GM18511 (cell line): ENCODE measurements at regions not wholly inside any gene's neighbourhood (a gene's known extent, or its start where the extent isn't known, plus 50 kb on each side); places are given as distances from the start of the nearest gene placed in this dataset.

Experiments
- ATAC-seq: cut with Tn5 transposase; IDR thresholded peaks from one replicate; pipeline ENCODE4 v1.9.1; 2021; ENCODE audit warnings: mild to moderate bottlenecking, moderate library complexity; ENCODE audit not compliant: unreplicated experiment

DNA sequence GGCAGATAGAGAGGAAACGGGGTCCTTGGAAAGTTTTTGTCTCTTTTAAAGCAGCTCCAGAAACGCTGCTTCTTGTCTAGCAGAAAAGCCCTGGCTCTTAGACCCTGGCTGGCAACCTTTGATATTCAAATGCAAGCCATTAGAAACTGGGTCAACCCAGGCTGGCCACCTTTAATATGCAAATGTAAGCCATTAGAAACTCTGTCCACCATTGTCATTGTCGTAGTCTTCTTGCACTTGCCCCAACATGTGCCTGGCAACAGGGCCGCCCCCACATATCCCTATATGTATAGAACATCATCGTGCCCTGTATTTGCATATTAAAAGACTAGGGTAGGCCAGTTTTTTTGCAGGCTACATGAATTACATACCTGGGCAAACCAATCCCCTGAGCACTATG is 621.3 kb upstream of the DPP6 start:
- ATAC-seq, result no peak

GRCh38 chr7:153432063-153432462 is 620.1 kb upstream of the DPP6 start:
- ATAC-seq, result no peak

GRCh38 chr7:153433223-153433622 is 619.0 kb upstream of the DPP6 start:
- ATAC-seq, result no peak

DNA sequence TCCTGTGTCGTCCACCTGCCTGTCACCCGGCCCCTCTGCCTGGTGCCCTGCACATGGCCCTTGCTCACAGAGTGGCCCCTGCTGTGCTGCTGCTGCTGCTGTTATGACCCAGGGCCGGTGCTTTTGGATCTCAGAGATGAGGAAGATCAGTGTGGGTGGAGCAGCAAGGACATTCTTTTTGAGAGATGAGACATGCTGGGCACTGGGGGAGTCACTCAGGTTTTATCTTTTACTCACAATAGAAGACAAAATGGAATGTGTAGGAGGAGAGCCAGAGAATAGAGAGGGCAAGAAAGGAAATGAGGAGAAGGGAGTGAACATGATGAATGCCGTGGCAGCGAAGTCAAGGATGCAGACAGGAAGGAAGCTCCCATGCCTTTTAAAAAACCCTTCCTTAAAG is 611.5 kb upstream of the DPP6 start:
- ATAC-seq, result no peak

- ATAC-seq, result no peak
Observed at GRCh38 chr7:153443032-153443701, 609.0 kb upstream of the DPP6 start.

DNA sequence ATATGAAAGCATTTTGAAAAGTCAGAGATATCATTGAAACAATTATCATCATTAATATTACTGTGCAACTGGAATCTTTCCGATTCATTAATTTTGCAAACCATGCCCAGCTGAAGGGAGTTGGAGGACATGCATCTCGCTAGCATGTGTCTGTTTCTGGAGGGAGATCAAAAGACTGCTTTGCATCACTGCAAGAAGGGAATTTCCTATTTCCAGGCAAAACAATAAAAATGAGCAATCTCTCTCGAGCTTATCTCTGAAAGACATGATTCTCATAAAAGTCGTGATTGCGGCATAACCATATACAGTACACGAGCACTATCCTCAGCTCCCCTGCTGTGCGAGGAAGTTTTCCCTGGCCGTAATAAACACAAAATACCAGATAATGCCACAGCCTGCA is 607.6 kb upstream of the DPP6 start:
- no peak for ATAC-seq

DNA sequence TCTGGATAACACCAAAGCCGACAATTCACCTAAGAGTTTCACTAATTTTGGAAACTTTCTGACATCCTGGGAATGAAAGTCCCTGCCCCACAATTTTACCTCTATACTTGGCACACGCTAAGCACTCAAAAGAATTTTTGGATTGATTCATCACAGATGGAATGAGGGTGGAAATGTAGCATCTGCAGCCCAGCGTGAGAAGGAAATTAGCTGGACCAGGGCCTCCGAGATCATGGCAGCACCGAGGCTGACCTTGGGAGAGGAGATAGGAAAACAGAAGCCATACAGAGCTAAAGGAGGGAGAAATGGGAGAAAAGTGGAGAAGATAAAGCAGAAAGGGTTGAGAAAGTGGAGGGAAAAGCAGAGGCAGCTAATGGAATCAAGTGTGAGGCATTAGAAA is 606.6 kb upstream of the DPP6 start:
- no peak for ATAC-seq

GRCh38 chr7:153446490-153446889 is 605.7 kb upstream of the DPP6 start:
- no peak for ATAC-seq

- no peak for ATAC-seq
Observed at GRCh38 chr7:153447011-153447410, 605.2 kb upstream of the DPP6 start.

DNA sequence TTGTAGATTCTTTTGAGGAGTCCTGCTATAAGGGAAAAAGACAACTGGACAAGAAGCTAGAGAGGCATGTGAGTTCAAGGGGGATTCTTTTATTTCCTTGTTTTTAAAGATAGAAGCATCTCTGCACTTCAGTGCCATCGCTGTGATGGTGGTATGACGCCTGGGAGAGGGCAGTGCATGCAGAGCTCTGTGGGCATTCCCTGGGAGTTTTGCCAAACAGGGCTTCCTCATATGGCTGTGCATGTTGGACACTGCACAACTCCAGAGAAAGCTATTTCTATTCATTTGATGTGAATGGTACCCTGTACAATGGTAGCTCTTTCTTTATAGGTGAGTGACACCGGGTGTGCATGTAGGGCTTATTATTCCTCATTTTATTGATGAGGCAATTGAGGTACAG is 599.5 kb upstream of the DPP6 start:
- no peak for ATAC-seq

- ATAC-seq, result no peak
Observed at GRCh38 chr7:153454306-153454705, 597.9 kb upstream of the DPP6 start.

DNA sequence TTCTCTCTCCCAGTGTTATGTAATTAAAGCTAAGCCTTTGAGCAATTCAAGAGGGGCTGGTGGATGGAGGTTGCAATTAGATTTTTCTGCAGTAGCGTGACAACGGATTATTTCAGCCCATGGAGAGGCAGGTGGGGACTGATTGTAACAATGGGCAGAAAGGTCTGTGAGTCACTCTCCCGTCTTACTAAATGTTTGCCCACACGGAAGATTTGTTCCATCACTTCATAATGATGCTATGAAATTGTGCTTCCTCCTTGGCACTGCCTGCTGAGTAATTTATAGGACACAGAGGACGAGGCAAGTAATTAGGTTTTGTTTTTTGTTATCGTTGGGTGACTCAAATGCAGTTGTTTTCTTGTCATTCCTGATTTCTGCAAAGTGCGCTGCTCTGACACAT is 594.5 kb upstream of the DPP6 start:
- no peak for ATAC-seq

GRCh38 chr7:153470004-153470671 is 582.1 kb upstream of the DPP6 start:
- no peak for ATAC-seq

- ATAC-seq, result no peak
Observed at GRCh38 chr7:153472516-153472915, 579.7 kb upstream of the DPP6 start.

GRCh38 chr7:153473185-153473584 is 579.0 kb upstream of the DPP6 start:
- no peak for ATAC-seq

DNA sequence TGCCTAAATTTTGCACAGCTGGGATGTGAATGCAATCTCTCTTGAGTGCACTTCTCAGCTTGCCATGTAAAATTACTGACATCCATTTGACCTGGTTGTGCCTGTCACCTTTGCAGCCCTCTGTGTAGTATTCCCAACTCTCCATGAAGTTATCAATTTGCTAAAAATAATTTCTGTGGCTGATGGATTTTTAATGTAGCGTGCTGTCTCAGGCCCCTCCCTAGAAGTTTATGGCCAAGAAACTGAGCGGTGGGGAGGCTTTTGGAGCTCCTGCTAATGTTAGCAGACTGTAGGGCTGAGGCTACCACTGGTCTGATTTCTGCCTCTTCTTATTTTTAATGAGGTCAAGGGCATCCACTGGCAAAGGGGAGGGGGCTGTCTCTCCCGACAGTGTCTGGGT is 577.0 kb upstream of the DPP6 start:
- ATAC-seq, result no peak

DNA sequence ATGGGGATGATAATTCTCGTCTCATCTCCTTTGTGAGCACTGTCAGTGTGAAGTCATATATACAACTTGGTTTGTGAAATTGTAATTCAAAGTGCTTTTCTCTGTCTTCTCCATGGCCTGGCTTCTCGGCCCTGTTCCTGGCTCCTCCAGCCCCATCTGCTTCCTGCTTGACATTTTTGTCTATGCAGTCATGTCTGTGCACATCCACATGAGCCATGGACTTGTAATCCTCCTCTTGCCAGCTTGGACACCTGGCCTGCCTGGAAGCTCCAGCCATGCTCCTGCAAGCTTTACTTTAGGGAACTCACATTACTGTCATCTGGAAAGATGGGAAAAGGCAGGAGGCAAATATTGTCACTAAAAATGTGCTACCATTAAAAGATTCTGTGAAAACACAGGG is 576.0 kb upstream of the DPP6 start:
- ATAC-seq, result no peak

- ATAC-seq, result no peak
Observed at GRCh38 chr7:153496257-153496656, 555.9 kb upstream of the DPP6 start.

DNA sequence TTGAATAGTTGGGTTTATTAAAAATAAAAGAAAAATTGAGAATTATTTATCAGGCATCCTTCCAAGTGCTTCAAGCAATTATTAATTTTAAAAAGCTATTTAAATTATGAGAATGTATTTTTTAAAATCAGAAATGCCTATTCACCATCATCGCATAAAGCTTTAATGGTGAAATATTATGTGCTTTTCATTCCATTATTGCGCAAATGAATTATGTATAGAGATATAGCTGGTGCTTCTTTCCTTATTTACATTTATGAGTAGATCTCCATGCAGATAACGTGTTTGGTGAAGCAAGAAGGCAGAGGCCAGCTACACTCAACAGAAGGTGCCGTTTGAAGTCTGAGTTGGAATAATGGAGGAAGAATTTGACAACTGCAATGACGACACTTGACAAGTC is 549.1 kb upstream of the DPP6 start:
- ATAC-seq, result no peak

GRCh38 chr7:153504288-153505075 is 547.7 kb upstream of the DPP6 start:
- no peak for ATAC-seq

- no peak for ATAC-seq
Observed at GRCh38 chr7:153507885-153508284, 544.3 kb upstream of the DPP6 start.

GRCh38 chr7:153509768-153510167 is 542.4 kb upstream of the DPP6 start:
- no peak for ATAC-seq
